SK-N-SH treated with all-trans-retinoic acid at 6 μM for 48 hours (cell line): ENCODE measurements at regions not wholly inside any gene's neighbourhood (a gene's known extent, or its start where the extent isn't known, plus 50 kb on each side); places are given as distances from the start of the nearest gene placed in this dataset.

ENCODE experiments used
- PATZ1 ChIP-seq: fragments of 250-450 bp; sonication (Bioruptor Pico); IDR thresholded peaks from 2 replicates; pipeline ENCODE4 v1.8.0; 2020; ENCODE audit warnings: mild to moderate bottlenecking, moderate library complexity, borderline replicate concordance
- SNAI2 ChIP-seq: fragments of 250-450 bp; sonication (Bioruptor Pico); IDR thresholded peaks from 2 replicates; pipeline ENCODE4 v1.5.0; 2020; ENCODE audit warnings: mild to moderate bottlenecking, moderate library complexity
- ZFP3 ChIP-seq: fragments of 250-450 bp; sonication (Bioruptor Pico); IDR thresholded peaks from 2 replicates; pipeline ENCODE4 v1.5.0; 2020; ENCODE audit warnings: mild to moderate bottlenecking, moderate library complexity
- ZFP30 ChIP-seq: fragments of 450-650 bp; formaldehyde crosslinking; IDR thresholded peaks from 2 replicates; pipeline ENCODE4 v1.5.0; 2022; ENCODE audit warnings: mild to moderate bottlenecking, moderate library complexity
- ZNF70 ChIP-seq: fragments of 450-650 bp; formaldehyde crosslinking; IDR thresholded peaks from 2 replicates; pipeline ENCODE4 v1.5.0; 2020; ENCODE audit warnings: mild to moderate bottlenecking, moderate library complexity

- TF ChIP-seq ZNF70 (CRISPR knock-in tag) = no peak
- no peak for TF ChIP-seq ZFP3 (CRISPR knock-in tag)
- TF ChIP-seq PATZ1 (CRISPR knock-in tag) = no peak
- TF ChIP-seq ZFP30 (CRISPR knock-in tag) = no peak
- no peak for TF ChIP-seq SNAI2 (CRISPR knock-in tag)
These were observed 59.7 kb upstream of the PRDM8 start for GRCh38 chr4:80137631-80138030.
